Effector memory CD8-positive, alpha-beta T cell (primary cell): ENCODE measurements at regions not wholly inside any gene's neighbourhood (a gene's known extent, or its start where the extent isn't known, plus 50 kb on each side); places are given as distances from the start of the nearest gene placed in this dataset.

Experiments
- ATAC-seq: fragments of 150-1000 bp; cut with Tn5 transposase; replicated peaks from 2 replicates; pipeline ENCODE4 v1.10.0; 2021; ENCODE audit warnings: mild to moderate bottlenecking, moderate library complexity
- DNase-seq, 3 experiments: peaks; one replicate each; pipeline ENCODE4 v3.0.0; 2021
- H3K27ac Mint-ChIP-seq, 2 donors: one replicate each; pipeline ENCODE4 v1.8.0; 2022; ENCODE audit warnings: mild to moderate bottlenecking in 2 of 2, mixed read lengths in 2 of 2, moderate library complexity in 2 of 2
- H3K27me3 Mint-ChIP-seq, 2 donors: one replicate each; pipeline ENCODE4 v1.8.0; 2022; ENCODE audit warnings: mixed read lengths in 2 of 2
- H3K36me3 Mint-ChIP-seq: one replicate; pipeline ENCODE4 v1.8.0; 2022; ENCODE audit warnings: mild to moderate bottlenecking, moderate library complexity, mixed read lengths; ENCODE audit not compliant: insufficient read depth
- H3K4me1 Mint-ChIP-seq, 2 donors: one replicate each; pipeline ENCODE4 v1.8.0; 2022; ENCODE audit warnings: low read depth in 2 of 2, mixed read lengths in 2 of 2
- H3K4me3 Mint-ChIP-seq, 2 donors: one replicate each; pipeline ENCODE4 v1.8.0; 2022; ENCODE audit warnings: mild to moderate bottlenecking in 2 of 2, mixed read lengths in 2 of 2, moderate library complexity in 2 of 2
- H3K9me3 Mint-ChIP-seq, 2 donors: one replicate each; pipeline ENCODE4 v1.8.0; 2022; ENCODE audit warnings: mixed read lengths in 2 of 2

GRCh38 chr4:127229855-127230608, 402.7 kb upstream of the INTU start:
- Mint-ChIP-seq H3K27me3 (no peaks in the 10 kb centered on the region), H3K27ac (no peak overlapping the region), H3K9me3 (peaks cover 9 to 15% of the 10 kb centered on the region in 2 donors), H3K4me3 (no peak overlapping the region), H3K4me1 (no peaks in the 10 kb centered on the region), H3K36me3 (no peaks in the 10 kb centered on the region)
- ATAC-seq (no peak), DNase-seq (no peak)

DNA sequence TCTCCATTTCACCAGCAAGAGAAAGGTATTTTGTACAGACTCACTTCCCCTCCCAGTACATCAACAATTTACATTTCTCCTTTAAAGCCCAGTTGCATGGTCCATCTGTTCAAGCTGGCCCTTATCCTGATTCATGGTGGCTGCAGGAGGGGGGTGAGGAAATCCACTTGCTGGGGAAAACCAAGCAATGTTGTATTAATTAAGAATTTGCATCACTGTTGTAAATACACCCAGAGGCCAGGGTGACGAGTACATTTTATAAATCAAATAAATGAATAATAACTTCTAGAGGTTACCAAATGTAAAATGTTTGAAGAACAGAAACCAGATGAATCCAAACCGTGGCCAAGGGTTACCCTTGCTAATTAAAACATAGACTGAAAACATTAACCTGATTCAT, 395.9 kb upstream of the INTU start:
- Mint-ChIP-seq H3K4me1 (no peaks in the 10 kb centered on the region), H3K4me3 (no peak overlapping the region), H3K27ac (no peak overlapping the region), H3K27me3 (no peaks in the 10 kb centered on the region), H3K9me3 (peaks cover 11 to 12% of the 10 kb centered on the region in 2 donors), H3K36me3 (no peaks in the 10 kb centered on the region)
- no peak for ATAC-seq
- no peak for DNase-seq

GRCh38 chr4:127237581-127237980, 395.2 kb upstream of the INTU start:
- Mint-ChIP-seq H3K27ac (no peak overlapping the region), H3K4me1 (no peaks in the 10 kb centered on the region), H3K9me3 (peaks cover 5 to 8% of the 10 kb centered on the region in 2 donors), H3K36me3 (no peaks in the 10 kb centered on the region), H3K27me3 (no peaks in the 10 kb centered on the region), H3K4me3 (no peak overlapping the region)
- ATAC-seq (no peak), DNase-seq (no peak)

DNA sequence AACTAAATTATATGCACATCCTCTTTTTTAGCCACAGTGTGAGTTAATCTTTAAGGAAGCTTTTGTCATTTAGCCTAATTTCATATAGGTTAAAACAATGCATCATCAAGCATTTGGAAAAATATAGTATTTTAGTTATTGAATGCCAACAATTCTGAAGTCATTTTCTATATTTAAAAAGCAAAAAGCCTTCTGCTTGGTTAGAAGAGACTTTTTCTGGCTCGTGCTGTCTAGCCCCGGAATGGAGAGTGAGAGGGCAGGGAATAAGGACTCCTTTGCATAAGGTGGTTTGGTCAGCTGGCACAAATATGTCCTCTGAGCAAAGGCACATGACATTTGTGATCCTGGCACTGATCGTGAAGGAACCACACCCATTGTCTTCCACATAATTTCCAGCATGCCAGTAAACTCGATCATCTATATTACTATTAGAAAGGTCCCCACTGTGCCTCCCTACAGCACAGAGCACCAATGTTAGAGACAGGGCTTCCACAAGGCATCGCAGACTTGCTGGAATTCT, 393.7 kb upstream of the INTU start:
- DNase-seq: no peak
- Mint-ChIP-seq H3K27ac (no peak overlapping the region), H3K4me3 (no peak overlapping the region), H3K9me3 (peaks cover 5% of the 10 kb centered on the region in 2 donors), H3K27me3 (no peaks in the 10 kb centered on the region), H3K4me1 (no peaks in the 10 kb centered on the region), H3K36me3 (no peaks in the 10 kb centered on the region)
- no peak for ATAC-seq

DNA sequence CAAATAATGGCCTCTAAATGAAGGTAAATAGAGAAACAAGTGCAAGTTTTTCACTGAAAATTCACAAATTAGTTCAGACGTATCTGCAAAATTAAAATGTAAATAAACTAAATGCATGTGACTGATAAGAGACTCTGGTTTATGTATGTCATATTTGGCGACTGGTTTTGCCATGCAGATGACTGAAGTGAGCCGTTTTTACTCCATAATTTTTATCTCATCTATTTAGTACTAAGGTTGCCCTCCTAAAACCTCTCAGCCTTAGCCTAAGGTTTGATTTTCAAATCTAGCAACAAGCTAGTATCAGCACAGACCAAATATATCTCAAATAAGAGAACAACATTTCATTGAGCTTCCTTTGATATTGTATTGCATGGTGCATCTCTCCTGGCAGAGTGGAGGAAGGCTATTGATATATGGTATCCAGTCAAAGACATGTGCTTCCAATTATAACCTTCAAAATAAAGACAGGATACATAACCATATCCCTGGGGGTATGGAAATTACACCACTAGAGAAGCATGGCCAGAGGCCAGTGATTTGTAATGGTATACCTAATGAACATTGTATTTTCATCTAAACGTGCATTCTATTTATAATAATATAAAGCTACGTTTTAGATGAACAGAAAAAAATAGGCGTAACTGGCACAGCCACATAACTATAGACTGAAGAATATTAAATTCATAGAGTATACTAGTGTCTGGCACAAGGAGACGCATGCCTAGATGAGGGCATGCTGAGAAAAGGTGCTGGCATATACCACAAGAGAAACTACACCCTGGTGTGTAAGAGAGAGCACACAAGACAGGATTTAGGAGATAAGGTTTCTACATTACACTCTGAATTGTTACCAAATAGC, 392.6 kb upstream of the INTU start:
- Mint-ChIP-seq H3K36me3 (no peaks in the 10 kb centered on the region), H3K9me3 (peaks cover 7 to 9% of the 10 kb centered on the region in 2 donors), H3K27ac (no peak overlapping the region), H3K4me1 (no peaks in the 10 kb centered on the region), H3K27me3 (no peaks in the 10 kb centered on the region), H3K4me3 (no peak overlapping the region)
- no peak for ATAC-seq
- no peak for DNase-seq

DNA sequence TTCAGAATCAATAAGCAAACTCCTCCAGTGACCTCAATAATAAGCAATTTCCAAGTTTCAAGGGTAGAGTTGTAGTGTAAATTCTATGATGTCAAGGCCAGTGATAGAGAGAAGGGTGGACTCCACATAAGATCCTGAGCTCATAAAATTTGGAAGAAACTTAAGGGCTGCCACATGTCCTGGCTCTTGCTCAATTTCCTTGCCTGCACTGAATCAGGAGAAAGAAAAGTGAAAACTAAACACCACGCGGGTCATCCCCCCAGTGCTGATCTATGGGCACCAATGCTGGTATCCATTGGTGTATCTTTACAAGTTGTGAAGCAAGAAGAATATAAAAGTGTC, 392.0 kb upstream of the INTU start:
- no peaks in the 10 kb centered on the region for H3K36me3 Mint-ChIP-seq
- DNase-seq (no peak), ATAC-seq (no peak)
- no peak overlapping the region for H3K4me3 Mint-ChIP-seq
- H3K27ac Mint-ChIP-seq: no peak overlapping the region
- H3K27me3 Mint-ChIP-seq: no peaks in the 10 kb centered on the region
- no peaks in the 10 kb centered on the region for H3K4me1 Mint-ChIP-seq
- peaks cover 6 to 12% of the 10 kb centered on the region in 2 donors for H3K9me3 Mint-ChIP-seq

- ATAC-seq (no peak), DNase-seq (no peak)
- Mint-ChIP-seq H3K9me3 (peaks cover 9 to 35% of the 10 kb centered on the region in 2 donors), H3K4me3 (no peak overlapping the region), H3K36me3 (no peaks in the 10 kb centered on the region), H3K27ac (no peak overlapping the region), H3K27me3 (no peaks in the 10 kb centered on the region), H3K4me1 (no peaks in the 10 kb centered on the region)
Observed at GRCh38 chr4:127244515-127244914, 388.2 kb upstream of the INTU start.

DNA sequence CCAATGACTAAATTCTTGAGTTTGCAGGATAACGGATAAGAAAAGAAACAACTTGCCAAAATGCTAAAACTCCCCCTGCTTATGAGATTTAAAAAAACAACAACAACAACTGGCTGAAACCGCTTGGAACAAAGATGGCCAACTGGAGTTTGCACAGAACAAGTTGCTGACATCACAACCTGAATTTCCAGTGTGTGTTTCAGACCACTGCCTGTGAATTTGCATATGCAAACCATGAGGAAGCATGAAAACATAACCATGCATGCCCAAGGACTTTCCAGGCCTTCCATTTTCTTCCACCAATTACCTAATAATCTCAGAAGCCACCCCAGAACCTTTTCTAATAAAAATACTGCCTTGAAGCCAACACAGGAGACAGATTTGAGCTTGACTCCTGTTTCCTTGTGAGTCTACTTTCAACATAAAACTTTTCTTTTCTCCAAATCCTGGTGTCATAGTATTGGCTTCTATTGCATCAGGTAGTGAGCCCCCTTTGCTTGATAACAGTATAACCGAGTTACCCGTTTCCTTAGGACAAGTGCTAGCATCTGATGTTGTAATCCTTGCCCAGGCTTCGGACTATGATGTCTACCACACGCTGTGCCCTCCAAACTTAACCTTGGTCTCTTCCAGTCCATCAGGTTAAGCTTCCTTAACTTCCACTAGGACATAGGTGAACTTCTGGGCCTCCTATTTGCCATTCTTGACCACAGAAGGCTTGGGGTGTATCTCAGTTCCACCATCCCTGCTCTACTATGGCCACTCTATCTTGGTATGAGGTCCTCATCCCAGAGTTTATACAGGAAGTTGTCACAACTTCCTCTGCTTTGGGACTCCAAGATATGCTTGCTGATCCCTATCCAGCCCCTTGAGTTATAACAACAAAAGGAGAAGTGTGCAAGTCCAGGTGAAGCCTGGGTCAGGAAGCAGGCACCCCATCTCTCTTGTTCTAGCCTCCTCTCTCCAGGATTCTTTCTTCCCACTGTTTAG, 385.5 kb upstream of the INTU start:
- Mint-ChIP-seq H3K4me3 (no peak overlapping the region), H3K4me1 (no peaks in the 10 kb centered on the region)

GRCh38 chr4:127249066-127249766, 383.5 kb upstream of the INTU start:
- Mint-ChIP-seq H3K9me3 (peaks cover 9 to 32% of the 10 kb centered on the region in 2 donors), H3K4me1 (no peaks in the 10 kb centered on the region), H3K36me3 (no peaks in the 10 kb centered on the region), H3K27ac (no peak overlapping the region), H3K27me3 (no peaks in the 10 kb centered on the region), H3K4me3 (no peak overlapping the region)
- DNase-seq (no peak), ATAC-seq (no peak)

More for the DNA sequence above, 385.5 kb upstream of the INTU start:
- no peaks in the 10 kb centered on the region for H3K27me3 Mint-ChIP-seq
- H3K36me3 Mint-ChIP-seq: no peaks in the 10 kb centered on the region
- H3K9me3 Mint-ChIP-seq: peaks cover 9 to 32% of the 10 kb centered on the region in 2 donors
- no peak for ATAC-seq
- no peak overlapping the region for H3K27ac Mint-ChIP-seq
- no peak for DNase-seq

- no peak for DNase-seq
- Mint-ChIP-seq H3K9me3 (peaks cover 9 to 32% of the 10 kb centered on the region in 2 donors), H3K27ac (no peak overlapping the region), H3K27me3 (no peaks in the 10 kb centered on the region), H3K4me1 (no peaks in the 10 kb centered on the region), H3K36me3 (no peaks in the 10 kb centered on the region), H3K4me3 (no peak overlapping the region)
- ATAC-seq: no peak
Observed at GRCh38 chr4:127249767-127250108, 383.0 kb upstream of the INTU start.

DNA sequence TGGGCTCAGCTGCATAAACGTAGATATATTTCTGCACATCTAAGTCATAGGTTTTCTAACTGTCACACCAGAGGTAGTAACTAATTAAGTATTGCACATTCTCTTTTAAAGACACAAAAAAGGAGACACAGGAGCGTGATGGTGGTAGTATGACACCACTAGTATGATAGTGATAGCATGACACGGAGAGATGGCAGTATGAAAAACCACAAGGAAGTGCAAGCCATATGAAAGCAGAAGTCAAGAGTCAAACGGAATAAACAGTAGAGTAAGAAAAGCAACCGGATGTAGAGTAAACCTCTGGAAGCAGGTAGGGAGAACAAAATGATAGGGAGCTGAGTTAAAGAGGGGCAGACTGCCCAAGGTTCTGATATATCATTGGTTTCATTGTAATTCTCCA, 382.2 kb upstream of the INTU start:
- H3K9me3 Mint-ChIP-seq: peaks cover 6 to 25% of the 10 kb centered on the region in 2 donors
- H3K27ac Mint-ChIP-seq: no peak overlapping the region
- H3K27me3 Mint-ChIP-seq: no peaks in the 10 kb centered on the region
- no peaks in the 10 kb centered on the region for H3K4me1 Mint-ChIP-seq
- DNase-seq (no peak), ATAC-seq (no peak)
- no peak overlapping the region for H3K4me3 Mint-ChIP-seq
- no peaks in the 10 kb centered on the region for H3K36me3 Mint-ChIP-seq

DNA sequence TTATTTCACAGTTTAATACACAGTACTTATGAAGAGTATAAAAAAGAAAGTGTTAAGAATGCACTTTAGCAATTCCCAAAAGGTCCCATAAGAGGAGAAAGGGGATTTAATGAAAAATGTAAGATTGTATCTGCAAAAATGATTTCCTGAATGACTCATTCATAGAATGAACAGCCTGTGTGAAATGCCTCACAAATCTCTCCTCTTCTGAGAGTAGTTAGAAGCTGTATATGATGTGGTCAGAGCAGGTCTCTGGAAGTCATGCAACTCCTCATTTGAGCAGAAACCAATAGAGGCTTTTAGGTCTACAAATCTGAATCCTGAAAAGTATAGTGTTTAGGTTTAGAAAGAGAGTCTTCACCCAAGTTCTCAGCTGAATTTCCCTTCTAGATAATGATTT, 381.3 kb upstream of the INTU start:
- Mint-ChIP-seq H3K27ac (no peak overlapping the region), H3K4me3 (no peak overlapping the region), H3K9me3 (peaks cover 6 to 25% of the 10 kb centered on the region in 2 donors), H3K4me1 (no peaks in the 10 kb centered on the region), H3K27me3 (no peaks in the 10 kb centered on the region), H3K36me3 (no peaks in the 10 kb centered on the region)
- DNase-seq (no peak), ATAC-seq (no peak)

- DNase-seq: no peak
- no peak overlapping the region for H3K27ac Mint-ChIP-seq
- ATAC-seq: no peak
- no peak overlapping the region for H3K4me3 Mint-ChIP-seq
- H3K27me3 Mint-ChIP-seq: no peaks in the 10 kb centered on the region
- peaks cover 5 to 9% of the 10 kb centered on the region in 2 donors for H3K9me3 Mint-ChIP-seq
- no peaks in the 10 kb centered on the region for H3K36me3 Mint-ChIP-seq
- no peaks in the 10 kb centered on the region for H3K4me1 Mint-ChIP-seq
Observed at GRCh38 chr4:127256500-127256899, 376.3 kb upstream of the INTU start.
